ENCODE measurements at regions not wholly inside any gene's neighbourhood (a gene's known extent, or its start where the extent isn't known, plus 50 kb on each side); places are given as distances from the start of the nearest gene placed in this dataset.

DNA sequence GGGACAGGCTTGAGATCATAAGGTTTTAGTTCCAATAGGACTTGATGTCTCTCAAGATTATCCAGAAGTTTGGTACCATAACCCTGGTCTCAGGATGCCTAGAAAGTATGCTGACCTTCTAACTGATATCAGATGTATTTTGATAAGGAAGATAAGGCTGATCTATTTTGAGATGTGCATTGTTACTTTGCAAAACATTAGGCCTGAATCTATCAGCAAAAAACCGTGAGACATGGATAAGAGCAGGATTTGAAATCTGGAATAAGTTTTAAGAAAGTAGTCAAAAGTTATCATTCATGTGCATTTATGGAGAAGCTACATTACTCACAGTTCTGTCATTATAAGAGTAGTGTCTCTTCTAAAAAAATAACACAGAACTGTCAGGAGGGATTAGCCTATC is 467.1 kb upstream of the HS3ST1 start:
- H3K9me3 ChIP-seq = no peaks in the 10 kb centered on the region
- intact Hi-C loops (cut with DNase I) = no loop called here
- H3K27ac ChIP-seq = no peak overlapping the region
- ATAC-seq = no peak
- H3K36me3 ChIP-seq = no peaks in the 10 kb centered on the region
- H3K4me1 ChIP-seq = no peaks in the 10 kb centered on the region
- DNase-seq = no peak
- no peaks in the 10 kb centered on the region for H3K27me3 ChIP-seq (ENCODE audit: low read depth)
- H3K4me3 ChIP-seq = no peak overlapping the region
- TF ChIP-seq, protein P1, sequence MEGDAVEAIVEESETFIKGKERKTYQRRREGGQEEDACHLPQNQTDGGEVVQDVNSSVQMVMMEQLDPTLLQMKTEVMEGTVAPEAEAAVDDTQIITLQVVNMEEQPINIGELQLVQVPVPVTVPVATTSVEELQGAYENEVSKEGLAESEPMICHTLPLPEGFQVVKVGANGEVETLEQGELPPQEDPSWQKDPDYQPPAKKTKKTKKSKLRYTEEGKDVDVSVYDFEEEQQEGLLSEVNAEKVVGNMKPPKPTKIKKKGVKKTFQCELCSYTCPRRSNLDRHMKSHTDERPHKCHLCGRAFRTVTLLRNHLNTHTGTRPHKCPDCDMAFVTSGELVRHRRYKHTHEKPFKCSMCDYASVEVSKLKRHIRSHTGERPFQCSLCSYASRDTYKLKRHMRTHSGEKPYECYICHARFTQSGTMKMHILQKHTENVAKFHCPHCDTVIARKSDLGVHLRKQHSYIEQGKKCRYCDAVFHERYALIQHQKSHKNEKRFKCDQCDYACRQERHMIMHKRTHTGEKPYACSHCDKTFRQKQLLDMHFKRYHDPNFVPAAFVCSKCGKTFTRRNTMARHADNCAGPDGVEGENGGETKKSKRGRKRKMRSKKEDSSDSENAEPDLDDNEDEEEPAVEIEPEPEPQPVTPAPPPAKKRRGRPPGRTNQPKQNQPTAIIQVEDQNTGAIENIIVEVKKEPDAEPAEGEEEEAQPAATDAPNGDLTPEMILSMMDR (IDR thresholded peaks at IDR 0.05) = no peak

DNA sequence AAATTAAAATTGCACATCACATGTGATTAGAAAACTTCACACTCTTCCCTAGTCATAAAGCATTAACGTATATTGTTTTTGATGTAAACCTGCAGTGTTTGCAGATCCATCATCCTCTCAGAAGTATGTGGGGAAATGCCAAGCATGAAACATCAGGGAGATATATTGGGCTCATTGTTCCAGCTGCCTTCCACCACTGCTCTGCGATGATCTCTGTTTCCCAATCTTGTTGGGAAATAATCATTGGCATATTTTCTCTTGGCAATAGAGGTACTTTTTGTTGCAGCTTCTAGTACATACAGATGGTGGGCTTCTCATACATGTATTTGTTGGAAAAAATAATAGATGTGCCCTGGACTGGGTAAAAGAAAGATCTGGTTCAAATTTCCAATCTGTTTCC is 466.3 kb upstream of the HS3ST1 start:
- ATAC-seq (no peak), DNase-seq (no peak)
- no peaks in the 10 kb centered on the region for H3K4me1 ChIP-seq
- H3K27me3 ChIP-seq (ENCODE audit: low read depth) = no peaks in the 10 kb centered on the region
- no peak overlapping the region for H3K27ac ChIP-seq
- H3K9me3 ChIP-seq = no peaks in the 10 kb centered on the region
- H3K36me3 ChIP-seq = no peaks in the 10 kb centered on the region
- TF ChIP-seq, protein P1 (IDR thresholded peaks at IDR 0.05) = no peak
- no peak overlapping the region for H3K4me3 ChIP-seq
- intact Hi-C loops (cut with DNase I) = no loop called here

DNA sequence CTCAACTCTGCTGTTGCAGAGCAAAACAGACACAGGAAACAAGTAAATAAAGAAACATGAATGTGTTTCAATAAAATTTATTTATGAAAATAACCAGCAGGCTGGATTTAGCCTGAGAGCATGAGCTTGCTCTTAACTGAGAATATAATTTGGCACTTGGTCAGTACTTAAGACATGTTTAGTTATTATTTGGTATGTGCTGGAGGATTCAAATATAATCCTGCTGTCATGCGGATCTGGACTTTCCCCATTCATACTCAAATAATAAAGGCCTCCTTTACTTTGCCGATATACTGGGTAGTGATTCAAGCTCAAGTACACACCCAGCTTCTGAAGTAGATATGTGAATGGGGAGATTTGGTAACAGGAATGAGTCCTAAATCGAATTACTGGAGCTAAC is 465.5 kb upstream of the HS3ST1 start:
- TF ChIP-seq, protein P1 (IDR thresholded peaks at IDR 0.05) = no peak
- no peaks in the 10 kb centered on the region for H3K4me1 ChIP-seq
- H3K36me3 ChIP-seq = no peaks in the 10 kb centered on the region
- no peaks in the 10 kb centered on the region for H3K9me3 ChIP-seq
- no peak overlapping the region for H3K4me3 ChIP-seq
- DNase-seq (no peak), ATAC-seq (no peak)
- intact Hi-C loops (cut with DNase I) = no loop called here
- H3K27me3 ChIP-seq (ENCODE audit: low read depth) = no peaks in the 10 kb centered on the region
- H3K27ac ChIP-seq = no peak overlapping the region

DNA sequence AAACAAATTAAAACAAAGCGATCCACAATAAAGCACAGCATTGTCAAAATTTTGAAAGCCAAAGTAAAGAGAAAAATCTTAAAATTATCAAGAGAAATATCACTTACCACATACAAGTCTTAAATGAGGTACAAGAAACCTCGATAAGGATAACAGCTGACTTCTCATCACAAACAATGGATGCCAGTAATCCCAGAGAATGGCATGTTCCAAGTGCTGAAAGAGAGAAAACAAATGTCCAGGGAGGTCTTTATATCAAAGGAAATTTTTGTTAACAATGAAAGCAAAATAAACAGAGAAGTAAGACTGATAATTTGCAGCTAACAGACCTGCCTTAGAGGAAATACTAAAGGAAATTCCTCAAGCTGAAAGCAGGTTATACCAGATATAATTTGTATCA is 460.4 kb upstream of the HS3ST1 start:
- no peak for ATAC-seq
- intact Hi-C loops (cut with DNase I) = no loop called here
- no peak for DNase-seq
- TF ChIP-seq, protein P1 (IDR thresholded peaks at IDR 0.05) = no peak
- Histone ChIP-seq H3K4me1 (no peaks in the 10 kb centered on the region), H3K4me3 (no peak overlapping the region), H3K27me3 (ENCODE audit: low read depth) (no peaks in the 10 kb centered on the region), H3K9me3 (no peaks in the 10 kb centered on the region), H3K36me3 (no peaks in the 10 kb centered on the region), H3K27ac (no peak overlapping the region)

DNA sequence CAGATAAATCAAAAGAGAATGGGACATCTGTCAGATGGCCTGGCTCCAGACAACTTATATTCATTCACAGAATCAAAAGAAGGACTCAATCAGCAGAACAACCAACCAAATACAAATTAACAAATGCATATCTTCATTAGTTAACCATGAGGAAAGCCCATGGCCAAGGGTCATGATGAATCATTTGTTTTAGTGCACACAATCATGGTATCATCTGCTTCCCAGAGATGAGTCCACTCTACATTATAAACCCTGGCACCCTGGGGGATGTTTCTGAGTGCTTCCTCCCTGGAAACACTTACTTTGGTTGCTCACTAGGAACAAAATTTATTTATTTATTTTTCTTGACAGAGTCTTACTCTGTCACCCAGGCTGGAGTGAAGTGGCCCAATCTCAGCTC is 453.3 kb upstream of the HS3ST1 start:
- no peak for ATAC-seq
- intact Hi-C loops (cut with DNase I) = no loop called here
- no peaks in the 10 kb centered on the region for H3K36me3 ChIP-seq

More for the DNA sequence above, 453.3 kb upstream of the HS3ST1 start:
- TF ChIP-seq, protein P1 (IDR thresholded peaks at IDR 0.05) = no peak
- H3K27me3 ChIP-seq (ENCODE audit: low read depth) = no peaks in the 10 kb centered on the region
- H3K9me3 ChIP-seq = no peaks in the 10 kb centered on the region
- DNase-seq = no peak
- H3K27ac ChIP-seq = no peak overlapping the region
- no peaks in the 10 kb centered on the region for H3K4me1 ChIP-seq
- no peak overlapping the region for H3K4me3 ChIP-seq

Measured in lower lobe of right lung (tissue), 2 donors.